Stomach smooth muscle (tissue), 2 donors: ENCODE measurements at regions not wholly inside any gene's neighbourhood (a gene's known extent, or its start where the extent isn't known, plus 50 kb on each side); places are given as distances from the start of the nearest gene placed in this dataset.

ENCODE experiments used
- H3K27ac ChIP-seq: one replicate; pipeline ENCODE4 v1.7.0; 2013; ENCODE audit warnings: mild to moderate bottlenecking, low read length, inconsistent platforms
- H3K27me3 ChIP-seq, 2 donors: one replicate each; pipeline ENCODE4 v1.7.0; 2013; ENCODE audit warnings: low read length in 2 of 2; ENCODE audit not compliant: insufficient read depth in 2 of 2, control insufficient read depth in 1 of 2
- H3K36me3 ChIP-seq, 2 donors: one replicate each; pipeline ENCODE4 v1.7.0; 2013; ENCODE audit warnings: low read length in 2 of 2; ENCODE audit not compliant: control insufficient read depth in 2 of 2, insufficient read depth in 2 of 2
- H3K4me1 ChIP-seq: one replicate; pipeline ENCODE4 v1.7.0; 2013; ENCODE audit warnings: low read length; ENCODE audit not compliant: control insufficient read depth, insufficient read depth
- H3K4me3 ChIP-seq, 2 donors: one replicate each; pipeline ENCODE4 v1.7.0; 2013; ENCODE audit warnings: low read length in 2 of 2
- H3K9ac ChIP-seq, 2 donors: one replicate each; pipeline ENCODE4 v1.7.0; 2013; ENCODE audit warnings: low read length in 2 of 2, mild to moderate bottlenecking in 1 of 2
- H3K9me3 ChIP-seq, 2 donors: one replicate each; pipeline ENCODE4 v1.7.0; 2013; ENCODE audit warnings: low read length in 2 of 2; ENCODE audit not compliant: control insufficient read depth in 2 of 2
- donor health status: healthy.
- donor health status: Pancreatic carcinoma.

DNA sequence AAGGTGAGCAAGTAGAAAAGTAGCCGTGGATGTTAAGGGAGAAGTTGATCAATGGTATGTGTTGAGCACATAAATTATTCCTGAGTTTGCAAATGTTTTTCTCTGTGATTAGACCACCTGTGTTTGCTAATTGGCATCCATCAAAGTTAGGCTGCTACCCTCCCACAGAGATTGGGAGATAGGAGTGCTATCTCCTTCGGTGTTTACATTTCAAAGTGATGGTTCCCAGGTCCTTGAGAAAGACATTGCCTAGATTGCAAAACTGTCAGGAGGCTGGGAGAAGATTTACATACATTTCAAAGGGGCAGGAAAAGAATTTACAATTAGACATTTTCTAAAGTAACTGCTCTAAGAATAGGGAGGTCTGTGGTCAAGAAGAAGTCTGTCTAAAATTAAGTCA lies 54.3 kb upstream of the CNTNAP4 start:
- H3K27me3 ChIP-seq = no peaks in the 10 kb centered on the region
- no peak overlapping the region for H3K27ac ChIP-seq
- no peak overlapping the region for H3K9ac ChIP-seq
- no peaks in the 10 kb centered on the region for H3K4me1 ChIP-seq
- no peak overlapping the region for H3K4me3 ChIP-seq
- H3K36me3 ChIP-seq = no peaks in the 10 kb centered on the region
- H3K9me3 ChIP-seq = no peaks in the 10 kb centered on the region

- Histone ChIP-seq H3K27ac (no peak overlapping the region), H3K9me3 (no peaks in the 10 kb centered on the region), H3K36me3 (no peaks in the 10 kb centered on the region), H3K9ac (no peak overlapping the region), H3K27me3 (no peaks in the 10 kb centered on the region), H3K4me1 (no peaks in the 10 kb centered on the region), H3K4me3 (no peak overlapping the region)
Observed at GRCh38 chr16:76226011-76226410, 51.2 kb upstream of the CNTNAP4 start.

- H3K4me1 ChIP-seq = no peaks in the 10 kb centered on the region
- H3K9ac ChIP-seq = no peak overlapping the region
- no peaks in the 10 kb centered on the region for H3K27me3 ChIP-seq
- H3K9me3 ChIP-seq = no peaks in the 10 kb centered on the region
- no peak overlapping the region for H3K27ac ChIP-seq
- no peak overlapping the region for H3K4me3 ChIP-seq
- no peaks in the 10 kb centered on the region for H3K36me3 ChIP-seq
Observed at GRCh38 chr16:76226481-76226880, 50.7 kb upstream of the CNTNAP4 start.
